ENCODE measurements at regions not wholly inside any gene's neighbourhood (a gene's known extent, or its start where the extent isn't known, plus 50 kb on each side); places are given as distances from the start of the nearest gene placed in this dataset.

GRCh38 chr12:13583630-13584029 is 387.1 kb downstream of the EMP1 start:
- ChIA-PET POLR2A (no interaction called here), CTCF (interaction anchor here (1.3 kb wide), 1 partner anchor 49 kb away, joined by 5 read pairs; no protein-coding TSS in a partner anchor)
- Histone ChIP-seq H3K79me2 (ENCODE audit: insufficient read depth) (no peaks in the 10 kb centered on the region), H3K9me3 (no peaks in the 10 kb centered on the region), H3F3A (replicated peaks; ENCODE audit: insufficient read depth) (no peaks in the 10 kb centered on the region), H3K9me2 (no peaks in the 10 kb centered on the region), H3K4me2 (no peak overlapping the region), H3K36me3 (replicated peaks in 1 of 2; ENCODE audit: control insufficient read depth in 1 of 2, insufficient read depth in 2 of 2, low read length in 1 of 2) (no peaks in the 10 kb centered on the region), H2AFZ (ENCODE audit: low read depth) (no peak overlapping the region), H3K27ac (ENCODE audit: low read depth in 2 of 2, low read length in 1 of 2) (no peak overlapping the region), H4K20me1 (ENCODE audit: insufficient read depth) (no peaks in the 10 kb centered on the region), H3K9ac (no peak overlapping the region), H3K4me3 (ENCODE audit: low read depth in 2 of 2, low read length in 1 of 2) (no peak overlapping the region), H3K27me3 (ENCODE audit: insufficient read depth) (no peaks in the 10 kb centered on the region), H3K4me1 (ENCODE audit: control insufficient read depth in 1 of 2, insufficient read depth in 2 of 2, low read depth in 1 of 2, low read length in 1 of 2) (no peaks in the 10 kb centered on the region)
- TF ChIP-seq, protein P1, sequence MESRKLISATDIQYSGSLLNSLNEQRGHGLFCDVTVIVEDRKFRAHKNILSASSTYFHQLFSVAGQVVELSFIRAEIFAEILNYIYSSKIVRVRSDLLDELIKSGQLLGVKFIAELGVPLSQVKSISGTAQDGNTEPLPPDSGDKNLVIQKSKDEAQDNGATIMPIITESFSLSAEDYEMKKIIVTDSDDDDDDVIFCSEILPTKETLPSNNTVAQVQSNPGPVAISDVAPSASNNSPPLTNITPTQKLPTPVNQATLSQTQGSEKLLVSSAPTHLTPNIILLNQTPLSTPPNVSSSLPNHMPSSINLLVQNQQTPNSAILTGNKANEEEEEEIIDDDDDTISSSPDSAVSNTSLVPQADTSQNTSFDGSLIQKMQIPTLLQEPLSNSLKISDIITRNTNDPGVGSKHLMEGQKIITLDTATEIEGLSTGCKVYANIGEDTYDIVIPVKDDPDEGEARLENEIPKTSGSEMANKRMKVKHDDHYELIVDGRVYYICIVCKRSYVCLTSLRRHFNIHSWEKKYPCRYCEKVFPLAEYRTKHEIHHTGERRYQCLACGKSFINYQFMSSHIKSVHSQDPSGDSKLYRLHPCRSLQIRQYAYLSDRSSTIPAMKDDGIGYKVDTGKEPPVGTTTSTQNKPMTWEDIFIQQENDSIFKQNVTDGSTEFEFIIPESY (IDR thresholded peaks at IDR 0.05; ENCODE audit: borderline replicate concordance, low read depth) = no peak
- TF ChIP-seq SMC3 (IDR thresholded peaks at IDR 0.05; ENCODE audit: low read depth, low read length) (no peak), GABPA (IDR thresholded peaks at IDR 0.05; ENCODE audit: low read depth) (no peak), FOSL2 (IDR thresholded peaks at IDR 0.05; ENCODE audit: borderline replicate concordance, low read depth) (no peak), MEF2A (IDR thresholded peaks at IDR 0.05; ENCODE audit: borderline replicate concordance, low read depth) (no peak), RAD21 (IDR thresholded peaks at IDR 0.05; ENCODE audit: low read length) (no peak), CHD2 (IDR thresholded peaks at IDR 0.05; ENCODE audit: low read length, partially characterized antibody) (no peak)
- TF ChIP-seq, protein P2, sequence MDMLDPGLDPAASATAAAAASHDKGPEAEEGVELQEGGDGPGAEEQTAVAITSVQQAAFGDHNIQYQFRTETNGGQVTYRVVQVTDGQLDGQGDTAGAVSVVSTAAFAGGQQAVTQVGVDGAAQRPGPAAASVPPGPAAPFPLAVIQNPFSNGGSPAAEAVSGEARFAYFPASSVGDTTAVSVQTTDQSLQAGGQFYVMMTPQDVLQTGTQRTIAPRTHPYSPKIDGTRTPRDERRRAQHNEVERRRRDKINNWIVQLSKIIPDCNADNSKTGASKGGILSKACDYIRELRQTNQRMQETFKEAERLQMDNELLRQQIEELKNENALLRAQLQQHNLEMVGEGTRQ (IDR thresholded peaks at IDR 0.05; ENCODE audit: borderline replicate concordance, low read depth, low read length) = no peak
- TF ChIP-seq, protein P3, sequence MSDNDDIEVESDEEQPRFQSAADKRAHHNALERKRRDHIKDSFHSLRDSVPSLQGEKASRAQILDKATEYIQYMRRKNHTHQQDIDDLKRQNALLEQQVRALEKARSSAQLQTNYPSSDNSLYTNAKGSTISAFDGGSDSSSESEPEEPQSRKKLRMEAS (IDR thresholded peaks at IDR 0.05; ENCODE audit: low read depth) = no peak
- no peak for DNase-seq
- 14% methylated on average over 7 of the region's 7 CpGs for WGBS (ENCODE audit: low lambda C conversion rate)

DNA sequence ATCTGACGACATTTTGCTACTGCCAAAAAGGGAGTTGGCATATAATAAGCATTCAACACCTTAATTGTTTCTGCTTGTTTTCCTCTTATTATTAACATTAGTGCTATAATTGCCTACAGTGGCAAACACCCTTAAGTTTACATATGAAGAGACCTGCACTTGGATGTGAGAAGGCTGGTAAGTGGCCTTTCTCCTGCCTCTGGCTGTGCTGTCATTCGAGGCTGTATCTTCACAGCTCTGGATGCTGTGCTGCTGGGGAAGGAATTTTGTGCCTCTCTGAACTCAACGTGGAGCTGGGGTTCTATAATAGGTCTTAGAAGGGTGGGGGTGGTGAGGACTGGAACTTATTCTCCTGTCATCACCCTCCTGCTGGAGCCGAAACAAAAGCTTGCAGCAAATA is 385.9 kb downstream of the EMP1 start:
- no peaks in the 10 kb centered on the region for H3K9me3 ChIP-seq
- no peaks in the 10 kb centered on the region for H3K36me3 ChIP-seq (replicated peaks in 1 of 2; ENCODE audit: control insufficient read depth in 1 of 2, insufficient read depth in 2 of 2, low read length in 1 of 2)
- ChIA-PET POLR2A (no interaction called here), CTCF (interaction anchor here (1.3 kb wide), 1 partner anchor 47 kb away, joined by 5 read pairs; no protein-coding TSS in a partner anchor)
- no peaks in the 10 kb centered on the region for H3K9me2 ChIP-seq
- WGBS (ENCODE audit: low lambda C conversion rate) = 6% methylated on average over 4 of the region's 4 CpGs
- no peaks in the 10 kb centered on the region for H4K20me1 ChIP-seq (ENCODE audit: insufficient read depth)
- no peak overlapping the region for H2AFZ ChIP-seq (ENCODE audit: low read depth)
- no peak overlapping the region for H3K4me3 ChIP-seq (ENCODE audit: low read depth in 2 of 2, low read length in 1 of 2)
- no peaks in the 10 kb centered on the region for H3F3A ChIP-seq (replicated peaks; ENCODE audit: insufficient read depth)
- no peak overlapping the region for H3K4me2 ChIP-seq
- H3K79me2 ChIP-seq (ENCODE audit: insufficient read depth) = no peaks in the 10 kb centered on the region
- no peaks in the 10 kb centered on the region for H3K4me1 ChIP-seq (ENCODE audit: control insufficient read depth in 1 of 2, insufficient read depth in 2 of 2, low read depth in 1 of 2, low read length in 1 of 2)
- H3K9ac ChIP-seq = no peak overlapping the region
- no peaks in the 10 kb centered on the region for H3K27me3 ChIP-seq (ENCODE audit: insufficient read depth)
- no peak overlapping the region for H3K27ac ChIP-seq (ENCODE audit: low read depth in 2 of 2, low read length in 1 of 2)
- DNase-seq = no peak
- TF ChIP-seq RFX5 (IDR thresholded peaks at IDR 0.05; ENCODE audit: low read length) = no peak
- no peak for TF ChIP-seq SMC3 (IDR thresholded peaks at IDR 0.05; ENCODE audit: low read depth, low read length)
- TF ChIP-seq, protein P4, sequence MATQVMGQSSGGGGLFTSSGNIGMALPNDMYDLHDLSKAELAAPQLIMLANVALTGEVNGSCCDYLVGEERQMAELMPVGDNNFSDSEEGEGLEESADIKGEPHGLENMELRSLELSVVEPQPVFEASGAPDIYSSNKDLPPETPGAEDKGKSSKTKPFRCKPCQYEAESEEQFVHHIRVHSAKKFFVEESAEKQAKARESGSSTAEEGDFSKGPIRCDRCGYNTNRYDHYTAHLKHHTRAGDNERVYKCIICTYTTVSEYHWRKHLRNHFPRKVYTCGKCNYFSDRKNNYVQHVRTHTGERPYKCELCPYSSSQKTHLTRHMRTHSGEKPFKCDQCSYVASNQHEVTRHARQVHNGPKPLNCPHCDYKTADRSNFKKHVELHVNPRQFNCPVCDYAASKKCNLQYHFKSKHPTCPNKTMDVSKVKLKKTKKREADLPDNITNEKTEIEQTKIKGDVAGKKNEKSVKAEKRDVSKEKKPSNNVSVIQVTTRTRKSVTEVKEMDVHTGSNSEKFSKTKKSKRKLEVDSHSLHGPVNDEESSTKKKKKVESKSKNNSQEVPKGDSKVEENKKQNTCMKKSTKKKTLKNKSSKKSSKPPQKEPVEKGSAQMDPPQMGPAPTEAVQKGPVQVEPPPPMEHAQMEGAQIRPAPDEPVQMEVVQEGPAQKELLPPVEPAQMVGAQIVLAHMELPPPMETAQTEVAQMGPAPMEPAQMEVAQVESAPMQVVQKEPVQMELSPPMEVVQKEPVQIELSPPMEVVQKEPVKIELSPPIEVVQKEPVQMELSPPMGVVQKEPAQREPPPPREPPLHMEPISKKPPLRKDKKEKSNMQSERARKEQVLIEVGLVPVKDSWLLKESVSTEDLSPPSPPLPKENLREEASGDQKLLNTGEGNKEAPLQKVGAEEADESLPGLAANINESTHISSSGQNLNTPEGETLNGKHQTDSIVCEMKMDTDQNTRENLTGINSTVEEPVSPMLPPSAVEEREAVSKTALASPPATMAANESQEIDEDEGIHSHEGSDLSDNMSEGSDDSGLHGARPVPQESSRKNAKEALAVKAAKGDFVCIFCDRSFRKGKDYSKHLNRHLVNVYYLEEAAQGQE (IDR thresholded peaks at IDR 0.05; ENCODE audit: low read depth, low read length) = no peak
- TF ChIP-seq, protein P1 (IDR thresholded peaks at IDR 0.05; ENCODE audit: borderline replicate concordance, low read depth) = no peak
- TF ChIP-seq TAF1 (IDR thresholded peaks at IDR 0.05; ENCODE audit: borderline replicate concordance, low read depth, low read length) = no peak
- TF ChIP-seq, protein P5, sequence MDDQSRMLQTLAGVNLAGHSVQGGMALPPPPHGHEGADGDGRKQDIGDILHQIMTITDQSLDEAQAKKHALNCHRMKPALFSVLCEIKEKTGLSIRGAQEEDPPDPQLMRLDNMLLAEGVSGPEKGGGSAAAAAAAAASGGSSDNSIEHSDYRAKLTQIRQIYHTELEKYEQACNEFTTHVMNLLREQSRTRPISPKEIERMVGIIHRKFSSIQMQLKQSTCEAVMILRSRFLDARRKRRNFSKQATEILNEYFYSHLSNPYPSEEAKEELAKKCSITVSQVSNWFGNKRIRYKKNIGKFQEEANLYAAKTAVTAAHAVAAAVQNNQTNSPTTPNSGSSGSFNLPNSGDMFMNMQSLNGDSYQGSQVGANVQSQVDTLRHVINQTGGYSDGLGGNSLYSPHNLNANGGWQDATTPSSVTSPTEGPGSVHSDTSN (IDR thresholded peaks at IDR 0.05) = no peak
- no peak for TF ChIP-seq USF1 (IDR thresholded peaks at IDR 0.05; ENCODE audit: borderline replicate concordance, low read depth)
- TF ChIP-seq JUND (IDR thresholded peaks at IDR 0.05) = no peak
- TF ChIP-seq SIN3A (IDR thresholded peaks at IDR 0.05; ENCODE audit: borderline replicate concordance, low read depth, low read length) = no peak
- TF ChIP-seq FOXJ3 (CRISPR knock-in tag; IDR thresholded peaks at IDR 0.05) = no peak

All from SK-N-SH (cell line).